Stimulated activated CD8-positive, alpha-beta memory T cell treated with anti-CD3 and anti-CD28 coated beads, Interleukin-4, amount 100 ng/mL, for 48 hours (primary cell): ENCODE measurements at regions not wholly inside any gene's neighbourhood (a gene's known extent, or its start where the extent isn't known, plus 50 kb on each side); places are given as distances from the start of the nearest gene placed in this dataset.
A peak's percentile ranks its signal among the peaks of the same experiment; 100 is the strongest.

Experiments used
- DNase-seq: peaks from one replicate; pipeline ENCODE4 v3.0.0-alpha.2; 2020

- no peak for DNase-seq
Observed at GRCh38 chr1:21346365-21347071, 56.3 kb upstream of the ECE1 start.

DNA sequence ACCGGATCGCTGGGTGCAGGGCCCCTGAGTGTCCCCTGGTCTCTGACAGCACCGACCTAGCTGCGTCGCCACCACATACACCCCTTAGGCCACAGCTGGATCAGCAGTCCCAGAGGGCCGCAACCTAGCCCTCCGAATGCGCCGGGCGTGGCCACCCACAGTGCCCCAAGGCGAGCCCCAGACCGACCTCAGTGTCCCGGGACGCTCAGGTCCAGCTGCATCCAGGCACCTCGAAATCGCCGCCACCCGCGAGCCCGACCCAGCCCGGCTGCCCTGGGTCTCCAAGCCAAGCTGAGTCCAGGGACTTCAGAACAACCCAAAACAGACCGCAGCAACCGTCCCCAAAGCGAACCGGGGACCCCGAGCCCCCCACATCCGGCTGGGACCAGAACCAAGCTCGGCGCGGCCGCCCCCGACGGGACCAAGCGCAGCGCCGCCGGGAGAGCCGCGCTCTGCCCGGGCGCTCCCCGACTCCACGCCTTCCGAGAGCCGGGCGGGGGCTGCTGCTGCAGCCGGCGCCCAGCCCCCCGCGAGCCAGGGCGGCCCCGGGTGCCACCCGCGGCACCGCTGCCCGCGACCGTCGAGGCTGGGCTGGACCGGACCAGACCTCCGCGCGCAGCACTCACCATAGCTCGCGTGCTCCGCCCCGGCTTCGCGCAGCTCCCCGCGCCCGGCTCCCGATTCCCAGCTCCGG lies 54.6 kb upstream of the ECE1 start:
- peak; percentile 52 for DNase-seq

GRCh38 chr1:21344098-21344749 lies 54.0 kb upstream of the ECE1 start:
- no peak for DNase-seq

- peak; percentile 57 for DNase-seq
Observed at GRCh38 chr1:21342961-21343838, 52.9 kb upstream of the ECE1 start.

DNA sequence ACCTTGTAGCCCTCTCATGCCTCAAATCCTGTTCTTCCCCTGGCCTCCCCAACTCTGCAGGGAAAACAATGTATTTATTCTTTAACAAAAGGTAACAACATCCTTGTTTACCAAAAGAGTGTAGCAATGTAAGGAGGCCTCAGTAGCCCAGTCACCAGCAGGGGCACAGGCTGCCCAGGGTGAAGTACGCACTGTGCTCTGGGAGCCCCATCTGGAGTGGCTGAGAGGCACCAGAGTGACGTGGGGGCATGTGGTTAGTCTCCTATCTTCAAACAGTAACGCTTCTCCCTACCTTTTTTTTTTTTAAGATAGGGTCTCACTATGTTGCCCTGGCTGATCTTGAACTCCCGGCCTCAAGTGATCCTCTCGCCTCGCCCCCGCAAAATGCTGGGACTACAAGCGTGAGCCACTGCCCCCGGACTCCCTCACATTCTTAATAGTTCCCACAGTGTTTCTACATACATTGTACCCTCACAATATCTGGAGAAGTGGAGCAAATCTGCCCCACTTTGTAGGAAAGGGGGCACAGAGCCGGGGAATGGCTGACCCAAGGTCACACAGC lies 51.3 kb upstream of the ECE1 start:
- DNase-seq, result no peak

GRCh38 chr1:21341022-21341421 lies 50.8 kb upstream of the ECE1 start:
- DNase-seq, result no peak

- no peak for DNase-seq
Observed at GRCh38 chr1:21340230-21340945, 50.1 kb upstream of the ECE1 start.
